Duodenal mucosa (tissue), 2 donors: ENCODE measurements at regions not wholly inside any gene's neighbourhood (a gene's known extent, or its start where the extent isn't known, plus 50 kb on each side); places are given as distances from the start of the nearest gene placed in this dataset.

Experiments used
- H3K27ac ChIP-seq: one replicate; pipeline ENCODE4 v1.7.0; 2013; ENCODE audit warnings: low read depth, low read length
- H3K27me3 ChIP-seq, 2 donors: one replicate each; pipeline ENCODE4 v1.7.0; 2013; ENCODE audit warnings: low read length in 2 of 2, control low read depth in 1 of 2; ENCODE audit not compliant: insufficient read depth in 2 of 2, control insufficient read depth in 1 of 2
- H3K36me3 ChIP-seq, 2 donors: one replicate each; pipeline ENCODE4 v1.7.0; 2013; ENCODE audit warnings: low read length in 2 of 2, control low read depth in 1 of 2; ENCODE audit not compliant: insufficient read depth in 2 of 2, control insufficient read depth in 1 of 2
- H3K4me1 ChIP-seq, 2 donors: one replicate each; pipeline ENCODE4 v1.7.0; 2013; ENCODE audit warnings: low read length in 2 of 2, control low read depth in 1 of 2; ENCODE audit not compliant: insufficient read depth in 2 of 2, control insufficient read depth in 1 of 2
- H3K4me3 ChIP-seq, 2 donors: one replicate each; pipeline ENCODE4 v1.7.0; 2013; ENCODE audit warnings: low read length in 2 of 2, low read depth in 1 of 2
- H3K9ac ChIP-seq, 2 donors: one replicate each; pipeline ENCODE4 v1.7.0; 2013; ENCODE audit warnings: low read length in 2 of 2, low read depth in 1 of 2
- H3K9me3 ChIP-seq, 2 donors: one replicate each; pipeline ENCODE4 v1.7.0; 2013; ENCODE audit warnings: low read length in 2 of 2, control low read depth in 1 of 2; ENCODE audit not compliant: control insufficient read depth in 1 of 2

DNA sequence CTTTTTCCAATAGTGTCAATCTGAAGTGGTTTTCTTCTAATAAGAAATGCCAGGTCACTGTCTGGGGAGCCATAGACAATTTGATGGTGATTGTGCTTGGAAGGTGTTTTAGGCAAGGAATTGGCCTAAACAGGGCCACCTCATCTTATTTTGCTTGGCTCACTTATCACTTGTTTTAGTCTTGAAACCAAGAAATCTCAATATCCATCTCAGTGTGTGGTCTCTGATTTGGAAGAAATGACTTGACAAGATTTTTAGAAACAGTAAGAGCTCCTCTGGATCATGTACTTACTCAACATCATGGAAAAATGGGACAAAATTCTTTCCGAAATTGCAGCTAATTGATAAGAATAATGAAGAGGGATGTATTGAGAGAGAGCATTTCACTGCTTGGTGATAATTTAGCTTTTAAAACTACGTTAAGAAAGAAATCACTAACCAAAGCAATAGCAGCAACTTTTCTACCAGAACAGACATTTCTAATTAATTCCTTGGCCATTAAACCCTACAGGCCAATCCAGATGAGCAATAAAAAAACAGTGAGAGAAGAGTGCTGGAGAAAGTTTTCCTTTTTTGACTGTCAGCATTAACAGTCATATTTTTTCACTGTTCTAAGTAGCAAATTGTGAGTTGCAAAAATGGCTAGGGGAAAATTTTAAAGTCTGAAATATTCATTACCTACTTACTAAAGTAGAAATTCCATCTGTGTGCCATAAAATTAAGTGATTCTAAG is 157.3 kb downstream of the AEBP2 start:
- no peak overlapping the region for H3K4me3 ChIP-seq
- H3K4me1 ChIP-seq, result no peaks in the 10 kb centered on the region
- H3K27ac ChIP-seq, result no peak overlapping the region
- H3K9ac ChIP-seq, result no peak overlapping the region
- no peaks in the 10 kb centered on the region for H3K9me3 ChIP-seq
- H3K36me3 ChIP-seq, result no peaks in the 10 kb centered on the region
- no peaks in the 10 kb centered on the region for H3K27me3 ChIP-seq

DNA sequence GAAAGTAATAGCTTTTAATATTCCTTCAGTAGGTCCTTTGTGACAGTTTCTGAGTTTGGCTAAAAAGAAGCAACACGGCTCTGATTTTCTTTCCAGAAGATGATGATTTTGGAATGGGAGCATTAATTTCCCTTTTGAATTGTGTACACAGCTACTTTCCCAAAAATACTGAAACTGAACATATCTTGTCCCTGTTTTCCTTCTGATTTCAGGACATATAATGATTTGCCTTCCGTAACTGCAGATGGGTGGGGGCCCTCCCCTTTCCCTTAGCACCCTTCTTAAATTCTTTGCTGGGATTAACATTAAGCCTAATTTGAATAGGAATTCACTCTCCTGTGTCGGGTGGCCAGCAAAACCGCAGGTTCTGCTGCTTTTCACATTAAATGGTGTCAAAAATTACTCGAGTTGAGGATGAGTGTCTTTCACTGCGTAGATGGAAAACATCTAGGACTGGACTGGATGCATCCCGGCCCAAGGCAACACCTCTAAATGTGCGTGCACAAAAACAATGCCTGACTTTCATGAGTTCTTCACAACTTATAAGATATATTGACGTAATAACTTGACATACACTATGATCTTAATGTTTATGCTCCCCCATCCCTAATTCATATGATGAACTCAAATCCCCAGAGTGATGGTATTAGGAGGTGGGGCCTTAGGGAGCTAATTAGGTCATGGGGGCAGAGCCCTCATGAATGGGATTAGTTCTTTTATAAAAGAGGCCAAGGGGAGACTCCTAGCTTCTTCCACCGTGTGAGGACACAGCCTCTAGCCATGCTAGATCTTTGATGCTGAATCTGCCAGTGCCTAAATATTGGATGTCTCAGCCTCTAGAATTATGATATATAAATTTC is 158.1 kb downstream of the AEBP2 start:
- Histone ChIP-seq H3K27me3 (no peaks in the 10 kb centered on the region), H3K36me3 (no peaks in the 10 kb centered on the region), H3K9me3 (no peaks in the 10 kb centered on the region), H3K4me1 (no peaks in the 10 kb centered on the region), H3K4me3 (no peak overlapping the region), H3K9ac (no peak overlapping the region), H3K27ac (no peak overlapping the region)

DNA sequence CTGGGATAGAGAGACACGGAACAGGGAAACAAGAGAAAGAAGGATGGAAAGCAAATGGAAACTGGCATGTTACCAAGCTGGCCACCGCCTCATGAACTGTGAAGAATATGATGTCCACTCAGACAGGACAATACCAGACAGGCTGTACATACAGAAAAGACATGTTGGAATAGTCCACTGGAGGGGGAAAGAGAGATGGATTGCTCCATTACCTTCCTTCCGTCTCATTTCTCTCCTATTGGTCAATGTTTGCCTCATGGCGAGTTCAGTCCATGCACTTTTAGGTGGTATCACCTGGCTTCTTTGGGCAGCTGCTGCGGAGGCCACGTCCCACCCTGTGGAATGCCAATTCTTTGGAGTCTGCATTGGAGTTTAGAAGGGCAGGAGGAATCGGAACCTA is 166.4 kb downstream of the AEBP2 start:
- H3K4me3 ChIP-seq, result no peak overlapping the region
- no peak overlapping the region for H3K27ac ChIP-seq
- no peaks in the 10 kb centered on the region for H3K4me1 ChIP-seq
- H3K9ac ChIP-seq, result no peak overlapping the region
- no peaks in the 10 kb centered on the region for H3K27me3 ChIP-seq
- no peaks in the 10 kb centered on the region for H3K36me3 ChIP-seq
- H3K9me3 ChIP-seq, result no peaks in the 10 kb centered on the region

DNA sequence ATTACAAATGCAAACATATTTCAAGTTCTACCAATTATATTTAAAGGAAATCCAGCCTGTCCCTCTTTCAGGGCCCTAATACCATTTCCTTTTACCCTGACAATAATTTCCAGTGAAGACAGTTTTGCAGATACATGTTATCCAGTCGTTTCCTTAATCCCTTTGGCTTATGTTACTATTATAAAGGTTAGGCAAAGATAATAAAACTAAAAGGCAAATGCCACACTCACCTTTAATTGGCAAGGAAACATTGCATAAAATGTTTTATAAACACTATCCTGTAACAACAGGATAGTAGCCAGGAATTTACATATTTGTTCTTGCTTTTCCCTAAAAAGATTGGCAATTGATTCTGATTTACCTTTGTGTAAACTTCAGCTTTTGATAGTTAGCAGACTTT is 168.7 kb downstream of the AEBP2 start:
- no peaks in the 10 kb centered on the region for H3K4me1 ChIP-seq
- H3K27ac ChIP-seq, result no peak overlapping the region

GRCh38 chr12:19613051-19613535 is 173.8 kb downstream of the AEBP2 start:
- Histone ChIP-seq H3K27me3 (no peaks in the 10 kb centered on the region), H3K4me1 (no peaks in the 10 kb centered on the region), H3K4me3 (no peak overlapping the region), H3K9me3 (no peaks in the 10 kb centered on the region), H3K27ac (no peak overlapping the region), H3K9ac (no peak overlapping the region), H3K36me3 (no peaks in the 10 kb centered on the region)

More for the DNA sequence above, 168.7 kb downstream of the AEBP2 start:
- no peaks in the 10 kb centered on the region for H3K36me3 ChIP-seq
- H3K9ac ChIP-seq, result no peak overlapping the region
- no peak overlapping the region for H3K4me3 ChIP-seq
- H3K9me3 ChIP-seq, result no peaks in the 10 kb centered on the region
- H3K27me3 ChIP-seq, result no peaks in the 10 kb centered on the region

DNA sequence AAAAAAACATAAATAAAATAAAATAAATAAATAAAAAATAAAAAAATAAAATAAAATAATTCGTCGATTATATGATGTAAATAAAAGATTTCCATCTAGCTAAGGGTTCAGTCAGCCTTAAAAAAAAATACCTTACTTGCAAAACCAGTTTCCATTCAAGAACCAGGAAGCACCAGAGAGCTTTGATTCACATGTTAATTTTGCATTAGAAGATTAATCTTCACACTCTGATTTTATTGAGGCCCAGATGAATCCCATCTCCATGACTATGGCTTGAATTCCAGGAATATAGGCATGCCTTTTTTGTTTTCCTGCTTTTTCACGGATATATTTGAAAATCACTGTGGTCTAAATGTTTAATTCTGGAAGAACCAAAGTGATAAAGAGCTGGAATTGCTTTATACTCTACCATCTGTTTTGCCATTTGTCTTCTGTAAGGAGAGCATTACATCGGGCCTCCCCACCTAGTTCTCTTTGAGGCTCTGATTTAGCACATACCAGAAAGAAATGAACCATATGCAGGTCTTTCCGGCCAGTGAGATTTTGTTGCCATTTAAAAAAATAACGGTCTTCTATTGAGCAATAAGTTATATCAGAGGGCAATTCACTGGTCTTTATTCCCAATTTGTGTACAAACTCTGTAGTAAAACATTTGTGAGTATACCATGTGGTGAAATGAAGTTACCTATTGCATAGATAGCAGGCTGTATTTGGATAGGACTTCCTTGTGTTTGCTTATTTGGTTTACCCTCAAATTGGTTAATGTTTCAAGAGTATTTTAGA is 175.5 kb downstream of the AEBP2 start:
- no peaks in the 10 kb centered on the region for H3K27me3 ChIP-seq
- no peaks in the 10 kb centered on the region for H3K4me1 ChIP-seq
- no peak overlapping the region for H3K27ac ChIP-seq
- no peaks in the 10 kb centered on the region for H3K9me3 ChIP-seq
- H3K4me3 ChIP-seq, result no peak overlapping the region
- no peak overlapping the region for H3K9ac ChIP-seq
- no peaks in the 10 kb centered on the region for H3K36me3 ChIP-seq

DNA sequence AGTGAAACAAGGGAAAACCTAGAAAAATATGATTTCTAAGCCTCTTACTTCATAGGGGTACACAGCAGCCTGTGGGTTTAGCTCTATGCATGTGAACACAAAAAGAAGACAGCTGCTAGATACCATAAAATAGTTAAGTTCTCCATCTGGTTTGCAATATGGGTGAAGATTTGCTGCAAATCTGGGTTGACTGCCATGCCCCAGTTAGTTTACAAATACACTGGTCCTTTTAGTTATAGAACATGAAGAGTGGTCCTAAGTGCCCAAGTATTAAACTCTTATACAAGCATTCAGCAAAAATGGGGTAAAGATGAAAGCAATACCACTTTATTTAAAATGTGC is 176.1 kb downstream of the AEBP2 start:
- Histone ChIP-seq H3K36me3 (no peaks in the 10 kb centered on the region), H3K4me1 (no peaks in the 10 kb centered on the region), H3K9ac (no peak overlapping the region), H3K4me3 (no peak overlapping the region), H3K27me3 (no peaks in the 10 kb centered on the region), H3K9me3 (no peaks in the 10 kb centered on the region), H3K27ac (no peak overlapping the region)

- H3K36me3 ChIP-seq, result no peaks in the 10 kb centered on the region
- no peaks in the 10 kb centered on the region for H3K27me3 ChIP-seq
- H3K4me3 ChIP-seq, result no peak overlapping the region
- H3K4me1 ChIP-seq, result no peaks in the 10 kb centered on the region
- no peak overlapping the region for H3K9ac ChIP-seq
- H3K9me3 ChIP-seq, result no peaks in the 10 kb centered on the region
- H3K27ac ChIP-seq, result no peak overlapping the region
Observed at GRCh38 chr12:19616781-19617180, 177.5 kb downstream of the AEBP2 start.

DNA sequence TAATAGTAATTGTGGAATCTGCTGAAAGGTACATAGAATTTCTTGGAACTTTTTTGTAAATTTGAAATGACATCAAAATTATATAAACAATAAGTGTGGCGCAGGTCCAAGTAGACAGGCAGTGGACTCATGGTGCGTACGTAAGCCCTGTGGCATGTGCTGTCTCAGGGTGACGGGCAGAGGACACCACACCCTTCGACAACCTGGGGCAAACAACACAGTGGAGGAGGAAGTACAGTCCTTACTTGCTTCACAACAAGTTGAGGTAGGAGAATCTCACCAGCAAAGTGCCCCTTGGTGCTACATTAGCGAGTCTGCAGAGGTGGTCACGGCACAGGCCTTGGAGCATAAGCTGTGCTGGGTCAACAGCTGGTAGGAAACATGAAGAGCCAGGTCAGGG is 180.9 kb downstream of the AEBP2 start:
- Histone ChIP-seq H3K9me3 (no peaks in the 10 kb centered on the region), H3K27me3 (no peaks in the 10 kb centered on the region), H3K9ac (no peak overlapping the region), H3K4me3 (no peak overlapping the region), H3K36me3 (no peaks in the 10 kb centered on the region), H3K4me1 (no peaks in the 10 kb centered on the region), H3K27ac (no peak overlapping the region)
